Neural cell (in vitro differentiated cells): ENCODE measurements at regions not wholly inside any gene's neighbourhood (a gene's known extent, or its start where the extent isn't known, plus 50 kb on each side); places are given as distances from the start of the nearest gene placed in this dataset.

ENCODE experiments used
- H2AFZ ChIP-seq: fragments of 200-600, 300-800 bp; sonication (generic), shearing (Covaris generic); 2 replicates; pipeline ENCODE4 v1.6.0; 2014; ENCODE audit warnings: low read depth, mild to moderate bottlenecking, antibody characterized with exemption, low read length, moderate library complexity
- H3F3A ChIP-seq: fragments of 200-600 bp; shearing (Covaris generic); 2 replicates; pipeline ENCODE4 v1.6.1; 2016; ENCODE audit warnings: mild to moderate bottlenecking, moderate library complexity, mixed read lengths, antibody characterized with exemption, low read length; ENCODE audit not compliant: insufficient read depth, poor library complexity, severe bottlenecking
- H3K27ac ChIP-seq: fragments of 200-600, 300-800 bp; sonication (generic), shearing (Covaris generic); 2 replicates; pipeline ENCODE4 v1.5.1; 2014; ENCODE audit warnings: mild to moderate bottlenecking, low read length, moderate library complexity
- H3K27me3 ChIP-seq: fragments of 300-800, 200-600 bp; sonication (generic), shearing (Covaris generic); 2 replicates; pipeline ENCODE4 v1.6.0; 2014; ENCODE audit warnings: mild to moderate bottlenecking, low read depth, low read length, moderate library complexity; ENCODE audit not compliant: insufficient read depth
- H3K36me3 ChIP-seq: fragments of 300-800, 200-600 bp; sonication (generic), shearing (Covaris generic); 2 replicates; pipeline ENCODE4 v1.5.1; 2014; ENCODE audit warnings: mild to moderate bottlenecking, antibody characterized with exemption, low read length, moderate library complexity; ENCODE audit not compliant: insufficient read depth
- H3K4me2 ChIP-seq: fragments of 300-800, 200-600 bp; sonication (generic), shearing (Covaris generic); 2 replicates; pipeline ENCODE4 v1.6.0; 2014; ENCODE audit warnings: mild to moderate bottlenecking, low read length
- H3K4me3 ChIP-seq: fragments of 300-800, 200-600 bp; sonication (generic), shearing (Covaris generic); 2 replicates; pipeline ENCODE4 v1.5.1; 2014; ENCODE audit warnings: mild to moderate bottlenecking, low read length, moderate library complexity
- H3K79me2 ChIP-seq: fragments of 200-600 bp; shearing (Covaris generic); replicated peaks from 2 replicates; pipeline ENCODE4 v1.6.0; 2014; ENCODE audit warnings: mild to moderate bottlenecking, low read length, moderate library complexity; ENCODE audit not compliant: insufficient read depth
- H3K9ac ChIP-seq: fragments of 300-800, 200-600 bp; sonication (generic), shearing (Covaris generic); 2 replicates; pipeline ENCODE4 v1.6.1; 2016; ENCODE audit warnings: mild to moderate bottlenecking, low read length, mixed read lengths
- H3K9me2 ChIP-seq: fragments of 200-600 bp; shearing (Covaris generic); 2 replicates; pipeline ENCODE4 v1.6.1; 2016; ENCODE audit warnings: mild to moderate bottlenecking, low read length, mixed read lengths; ENCODE audit not compliant: insufficient read depth
- H3K9me3 ChIP-seq: fragments of 200-600, 300-800 bp; sonication (generic), shearing (Covaris generic); 2 replicates; pipeline ENCODE4 v1.6.1; 2016; ENCODE audit warnings: mild to moderate bottlenecking, mixed run types, low read length, moderate library complexity, mixed read lengths
- H4K20me1 ChIP-seq: fragments of 200-600 bp; shearing (Covaris generic); 2 replicates; pipeline ENCODE4 v1.6.1; 2016; ENCODE audit warnings: mild to moderate bottlenecking, mixed run types; ENCODE audit not compliant: insufficient read depth
- EP300 ChIP-seq: fragments of 450-650 bp; conservative IDR thresholded peaks from 2 replicates; pipeline ENCODE4 v1.6.1; 2014; ENCODE audit warnings: antibody characterized with exemption, mild to moderate bottlenecking, moderate library complexity; ENCODE audit not compliant: poor library complexity, severe bottlenecking
- EZH2 ChIP-seq: fragments of 200-600, 300-800 bp; shearing (Covaris generic), sonication (generic); IDR thresholded peaks from 2 replicates; pipeline ENCODE4 v1.6.1; 2014; ENCODE audit warnings: antibody characterized with exemption, low read length, borderline replicate concordance, mild to moderate bottlenecking; ENCODE audit not compliant: insufficient read depth, poor library complexity, severe bottlenecking
- MXI1 ChIP-seq: fragments of 450-650 bp; conservative IDR thresholded peaks from 2 replicates; pipeline ENCODE4 v1.6.1; 2014; ENCODE audit warnings: antibody characterized with exemption, mild to moderate bottlenecking; ENCODE audit not compliant: poor library complexity, severe bottlenecking
- POLR2AphosphoS5 ChIP-seq: IDR thresholded peaks from 2 replicates; pipeline ENCODE4 v1.6.1; 2012
- RAD21 ChIP-seq: fragments of 450-650 bp; conservative IDR thresholded peaks from 2 replicates; pipeline ENCODE4 v1.6.1; 2014; ENCODE audit warnings: antibody characterized with exemption, mild to moderate bottlenecking, moderate library complexity
- REST ChIP-seq: IDR thresholded peaks from 2 replicates; pipeline ENCODE4 v1.6.1; 2012; ENCODE audit warnings: borderline replicate concordance
- SMC3 ChIP-seq: fragments of 450-650 bp; conservative IDR thresholded peaks from 2 replicates; pipeline ENCODE4 v1.6.1; 2014; ENCODE audit warnings: antibody characterized with exemption, mild to moderate bottlenecking, moderate library complexity; ENCODE audit not compliant: poor library complexity
- TAF1 ChIP-seq: IDR thresholded peaks from 2 replicates; pipeline ENCODE4 v1.6.1; 2012; ENCODE audit warnings: low read depth
- TF ChIP-seq, protein P1 (sequence below): fragments of 450-650 bp; IDR thresholded peaks from 2 replicates; pipeline ENCODE4 v1.5.1; 2014; ENCODE audit warnings: antibody characterized with exemption, mild to moderate bottlenecking, moderate library complexity; ENCODE audit not compliant: poor library complexity, severe bottlenecking

DNA sequence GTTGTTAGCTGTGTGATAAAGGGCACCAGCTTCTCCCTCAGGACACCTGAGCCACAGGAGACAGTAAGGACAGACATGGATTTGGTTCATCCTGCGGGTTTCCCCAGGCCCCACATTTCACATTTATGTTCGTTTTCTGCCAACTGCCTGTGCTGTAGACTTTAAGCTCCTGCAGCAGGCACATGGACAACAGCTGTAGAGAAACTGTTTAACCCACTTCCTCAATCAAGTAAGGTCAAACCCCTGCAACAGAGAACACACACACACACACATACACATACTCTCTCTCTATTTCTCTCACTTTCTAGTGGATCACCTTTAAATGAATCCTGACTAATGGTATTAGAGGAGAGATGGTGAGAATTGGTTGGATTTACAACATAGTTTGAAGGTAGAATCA is 90.7 kb downstream of the C11orf87 start:
- H3F3A ChIP-seq, result no peaks in the 10 kb centered on the region
- H3K36me3 ChIP-seq, result no peaks in the 10 kb centered on the region
- no peaks in the 10 kb centered on the region for H3K79me2 ChIP-seq
- H3K9me2 ChIP-seq, result no peaks in the 10 kb centered on the region
- no peaks in the 10 kb centered on the region for H3K27me3 ChIP-seq
- no peaks in the 10 kb centered on the region for H3K9me3 ChIP-seq
- H4K20me1 ChIP-seq, result no peaks in the 10 kb centered on the region
- no peak overlapping the region for H2AFZ ChIP-seq
- no peak overlapping the region for H3K9ac ChIP-seq
- TF ChIP-seq TAF1 (no peak), EZH2 (no peak), SMC3 (no peak), MXI1 (no peak), REST (no peak), EP300 (no peak), POLR2AphosphoS5 (no peak), RAD21 (no peak)
- TF ChIP-seq, protein P1, sequence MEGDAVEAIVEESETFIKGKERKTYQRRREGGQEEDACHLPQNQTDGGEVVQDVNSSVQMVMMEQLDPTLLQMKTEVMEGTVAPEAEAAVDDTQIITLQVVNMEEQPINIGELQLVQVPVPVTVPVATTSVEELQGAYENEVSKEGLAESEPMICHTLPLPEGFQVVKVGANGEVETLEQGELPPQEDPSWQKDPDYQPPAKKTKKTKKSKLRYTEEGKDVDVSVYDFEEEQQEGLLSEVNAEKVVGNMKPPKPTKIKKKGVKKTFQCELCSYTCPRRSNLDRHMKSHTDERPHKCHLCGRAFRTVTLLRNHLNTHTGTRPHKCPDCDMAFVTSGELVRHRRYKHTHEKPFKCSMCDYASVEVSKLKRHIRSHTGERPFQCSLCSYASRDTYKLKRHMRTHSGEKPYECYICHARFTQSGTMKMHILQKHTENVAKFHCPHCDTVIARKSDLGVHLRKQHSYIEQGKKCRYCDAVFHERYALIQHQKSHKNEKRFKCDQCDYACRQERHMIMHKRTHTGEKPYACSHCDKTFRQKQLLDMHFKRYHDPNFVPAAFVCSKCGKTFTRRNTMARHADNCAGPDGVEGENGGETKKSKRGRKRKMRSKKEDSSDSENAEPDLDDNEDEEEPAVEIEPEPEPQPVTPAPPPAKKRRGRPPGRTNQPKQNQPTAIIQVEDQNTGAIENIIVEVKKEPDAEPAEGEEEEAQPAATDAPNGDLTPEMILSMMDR, result no peak
- H3K4me3 ChIP-seq, result no peak overlapping the region
- no peak overlapping the region for H3K27ac ChIP-seq
- no peak overlapping the region for H3K4me2 ChIP-seq

GRCh38 chr11:109514313-109515018 is 92.5 kb downstream of the C11orf87 start:
- Histone ChIP-seq H3K4me3 (no peak overlapping the region), H2AFZ (no peak overlapping the region), H4K20me1 (no peaks in the 10 kb centered on the region), H3K79me2 (no peaks in the 10 kb centered on the region), H3F3A (no peaks in the 10 kb centered on the region), H3K9me2 (no peaks in the 10 kb centered on the region), H3K27me3 (no peaks in the 10 kb centered on the region), H3K9me3 (no peaks in the 10 kb centered on the region), H3K4me2 (no peak overlapping the region), H3K27ac (no peak overlapping the region), H3K36me3 (no peaks in the 10 kb centered on the region), H3K9ac (no peak overlapping the region)
- TF ChIP-seq EP300 (no peak), SMC3 (no peak), RAD21 (no peak), TAF1 (no peak), POLR2AphosphoS5 (no peak), REST (no peak), EZH2 (no peak), MXI1 (no peak)
- TF ChIP-seq, protein P1, result no peak
